ENCODE measurements at regions not wholly inside any gene's neighbourhood (a gene's known extent, or its start where the extent isn't known, plus 50 kb on each side); places are given as distances from the start of the nearest gene placed in this dataset.
"Not testable (repeated sequence)": the region's sequence is repeated elsewhere in the genome, so short reads cannot be mapped to it uniquely, and the experiment has no call there.

- intact Hi-C loops (cut with DNase I): no loop called here
- DNase-seq (ENCODE audit: low spot score): no peak
These were observed 426.3 kb upstream of the CHRM3 start for GRCh38 chr1:238960071-238960470.

- no peak for DNase-seq (ENCODE audit: low spot score)
- intact Hi-C loops (cut with DNase I): no loop called here
These were observed 430.4 kb upstream of the CHRM3 start for GRCh38 chr1:238955934-238956333.

- no peak for DNase-seq (ENCODE audit: low spot score)
- intact Hi-C loops (cut with DNase I): no loop called here
These were observed 431.5 kb upstream of the CHRM3 start for GRCh38 chr1:238954865-238955264.

GRCh38 chr1:238953448-238954010 lies 432.8 kb upstream of the CHRM3 start:
- DNase-seq (ENCODE audit: low spot score): no peak
- intact Hi-C loops (cut with DNase I): no loop called here

- intact Hi-C loops (cut with DNase I): no loop called here
- no peak for DNase-seq (ENCODE audit: low spot score)
These were observed 434.6 kb upstream of the CHRM3 start for GRCh38 chr1:238951809-238952208.

- intact Hi-C loops (cut with DNase I): no loop called here
- DNase-seq (ENCODE audit: low spot score): no peak
These were observed 435.6 kb upstream of the CHRM3 start for GRCh38 chr1:238950784-238951183.

GRCh38 chr1:238950017-238950416 lies 436.4 kb upstream of the CHRM3 start:
- intact Hi-C loops (cut with DNase I): no loop called here
- no peak for DNase-seq (ENCODE audit: low spot score)

- intact Hi-C loops (cut with DNase I): no loop called here
- DNase-seq (ENCODE audit: low spot score): no peak
These were observed 442.3 kb upstream of the CHRM3 start for GRCh38 chr1:238944028-238944427.

GRCh38 chr1:238927899-238928298 lies 458.5 kb upstream of the CHRM3 start:
- DNase-seq (ENCODE audit: low spot score): no peak
- intact Hi-C loops (cut with DNase I): no loop called here

- DNase-seq (ENCODE audit: low spot score): no peak
- intact Hi-C loops (cut with DNase I): no loop called here
These were observed 469.5 kb upstream of the CHRM3 start for GRCh38 chr1:238916828-238917227.

GRCh38 chr1:238914346-238914745 lies 472.0 kb upstream of the CHRM3 start:
- intact Hi-C loops (cut with DNase I): no loop called here
- DNase-seq (ENCODE audit: low spot score): no peak

GRCh38 chr1:238913210-238913609 lies 473.2 kb upstream of the CHRM3 start:
- intact Hi-C loops (cut with DNase I): no loop called here
- no peak for DNase-seq (ENCODE audit: low spot score)

- DNase-seq (ENCODE audit: low spot score): no peak
- intact Hi-C loops (cut with DNase I): no loop called here
These were observed 474.2 kb upstream of the CHRM3 start for GRCh38 chr1:238912148-238912547.

GRCh38 chr1:238902752-238903151 lies 483.6 kb upstream of the CHRM3 start:
- intact Hi-C loops (cut with DNase I): not testable (repeated sequence)

GRCh38 chr1:238900334-238900865 lies 486.0 kb upstream of the CHRM3 start:
- intact Hi-C loops (cut with DNase I): no loop called here
- no peak for DNase-seq (ENCODE audit: low spot score)

More at GRCh38 chr1:238902752-238903151, 483.6 kb upstream of the CHRM3 start:
- not testable (repeated sequence) for DNase-seq (ENCODE audit: low spot score)

- DNase-seq (ENCODE audit: low spot score): no peak
- intact Hi-C loops (cut with DNase I): no loop called here
These were observed 487.5 kb upstream of the CHRM3 start for GRCh38 chr1:238898856-238899255.

- intact Hi-C loops (cut with DNase I): no loop called here
- DNase-seq (ENCODE audit: low spot score): no peak
These were observed 490.5 kb upstream of the CHRM3 start for GRCh38 chr1:238895911-238896310.

GRCh38 chr1:238892612-238893011 lies 493.8 kb upstream of the CHRM3 start:
- DNase-seq (ENCODE audit: low spot score): no peak
- intact Hi-C loops (cut with DNase I): no loop called here

- intact Hi-C loops (cut with DNase I): no loop called here
- no peak for DNase-seq (ENCODE audit: low spot score)
These were observed 524.9 kb upstream of the CHRM3 start for GRCh38 chr1:238861342-238862066.

GRCh38 chr1:238833919-238834318 lies 552.4 kb upstream of the CHRM3 start:
- DNase-seq (ENCODE audit: low spot score): no peak

GRCh38 chr1:238832106-238832505 lies 554.3 kb upstream of the CHRM3 start:
- no peak for DNase-seq (ENCODE audit: low spot score)
- intact Hi-C loops (cut with DNase I): no loop called here

More at GRCh38 chr1:238833919-238834318, 552.4 kb upstream of the CHRM3 start:
- intact Hi-C loops (cut with DNase I): no loop called here
